Stimulated activated CD4-positive, alpha-beta T cell treated with anti-CD3 and anti-CD28 coated beads, Interleukin-2, amount 100 ng/mL, for 24 hours (primary cell): ENCODE measurements at regions not wholly inside any gene's neighbourhood (a gene's known extent, or its start where the extent isn't known, plus 50 kb on each side); places are given as distances from the start of the nearest gene placed in this dataset.

ENCODE experiments used
- DNase-seq, 2 donors: peaks; one replicate each; pipeline ENCODE4 v3.0.0-alpha.2; 2020

DNA sequence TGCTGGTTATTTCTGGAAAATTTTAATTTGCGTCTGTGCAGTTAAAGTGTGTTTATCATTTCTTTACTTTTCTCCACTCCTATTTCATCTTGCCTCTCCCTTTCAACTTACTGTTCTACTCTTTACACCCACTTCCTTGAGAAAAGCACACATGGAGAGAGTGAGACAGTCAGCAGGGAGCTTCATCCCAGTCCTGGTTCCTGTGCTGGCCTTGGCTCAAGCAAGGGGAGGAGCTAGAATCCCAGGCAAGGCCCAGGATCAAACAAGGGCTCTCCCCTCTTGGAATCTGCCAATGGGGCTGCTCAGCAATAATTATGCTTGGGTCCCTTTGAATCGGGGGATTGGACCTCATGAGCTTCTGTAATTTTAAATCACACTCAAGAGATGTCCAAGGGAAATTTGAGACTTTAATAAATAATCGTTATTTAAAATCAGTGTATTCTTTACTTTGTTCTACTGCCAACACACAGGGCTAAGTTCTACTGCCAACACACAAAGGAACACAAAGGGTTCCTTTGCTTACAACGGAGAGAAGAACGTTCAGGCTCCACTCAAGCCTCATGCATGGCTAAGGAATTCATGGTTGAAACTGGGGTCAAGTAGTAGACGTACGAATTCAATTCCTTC lies 439.3 kb upstream of the DAB2 start:
- no peak for DNase-seq

DNA sequence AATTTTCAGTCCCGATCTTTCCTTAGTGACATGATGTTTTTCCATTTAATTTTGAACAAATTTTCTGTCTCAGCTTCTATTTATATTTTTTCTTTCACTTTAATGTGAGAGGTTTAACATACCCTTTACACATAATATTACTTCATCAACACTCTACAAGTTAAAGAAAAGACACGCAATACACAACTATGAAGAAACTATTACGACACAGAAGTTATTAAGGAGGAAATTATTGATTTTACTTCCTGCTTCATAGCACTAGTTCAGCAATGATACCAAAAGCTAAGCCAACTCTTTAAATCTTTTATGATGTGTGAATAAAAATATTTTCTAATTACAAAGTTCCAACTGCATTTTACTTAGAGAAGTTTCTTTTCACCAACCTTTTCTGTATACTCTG lies 432.3 kb upstream of the DAB2 start:
- DNase-seq: no peak

DNA sequence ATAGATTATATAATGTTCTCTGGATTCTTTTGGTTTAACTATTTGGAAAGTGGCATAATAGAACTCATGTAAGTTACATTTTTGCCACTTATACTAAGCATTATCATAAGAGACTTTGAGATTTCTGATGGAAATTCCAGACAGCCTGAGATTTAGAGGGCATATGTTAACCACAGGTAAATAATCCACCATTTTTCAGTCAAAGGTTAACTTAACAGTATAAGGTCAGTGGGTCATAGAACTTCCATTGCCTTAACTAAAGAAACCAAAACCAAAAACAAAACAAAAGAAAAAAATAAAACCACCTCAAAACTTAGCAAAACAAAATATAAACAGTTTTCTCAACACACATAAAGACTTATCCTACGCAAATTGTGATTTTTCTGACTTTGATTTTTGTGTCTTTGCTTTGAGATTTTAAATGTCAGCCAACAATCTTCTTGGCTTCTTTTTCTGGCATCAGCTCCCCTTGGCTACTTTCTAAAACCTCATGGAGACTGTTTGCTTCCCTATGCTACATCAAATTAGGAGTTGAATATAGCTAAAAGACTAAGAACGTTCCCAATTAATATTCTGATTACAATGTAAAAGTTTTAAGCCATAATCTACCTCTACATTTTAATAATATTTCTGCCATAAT lies 430.1 kb upstream of the DAB2 start:
- DNase-seq: no peak

DNA sequence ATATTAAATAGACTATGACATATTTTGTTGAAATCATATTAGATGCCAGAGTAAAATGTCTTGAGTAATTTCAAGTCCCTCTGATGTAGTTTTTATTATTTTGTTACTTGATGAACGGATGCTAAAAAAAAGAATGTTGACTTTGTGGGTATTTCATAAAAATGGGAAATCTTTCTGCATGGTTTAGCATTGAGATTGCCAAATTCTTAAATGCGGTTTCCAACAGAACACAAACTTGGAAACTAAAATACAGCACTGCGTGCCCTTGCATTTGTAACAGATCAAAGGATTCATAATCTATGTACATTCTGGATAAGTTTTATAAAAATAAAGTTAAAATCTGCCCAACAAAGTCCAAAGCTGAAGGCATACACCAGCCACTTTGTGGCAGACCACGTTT lies 425.5 kb upstream of the DAB2 start:
- no peak for DNase-seq

DNA sequence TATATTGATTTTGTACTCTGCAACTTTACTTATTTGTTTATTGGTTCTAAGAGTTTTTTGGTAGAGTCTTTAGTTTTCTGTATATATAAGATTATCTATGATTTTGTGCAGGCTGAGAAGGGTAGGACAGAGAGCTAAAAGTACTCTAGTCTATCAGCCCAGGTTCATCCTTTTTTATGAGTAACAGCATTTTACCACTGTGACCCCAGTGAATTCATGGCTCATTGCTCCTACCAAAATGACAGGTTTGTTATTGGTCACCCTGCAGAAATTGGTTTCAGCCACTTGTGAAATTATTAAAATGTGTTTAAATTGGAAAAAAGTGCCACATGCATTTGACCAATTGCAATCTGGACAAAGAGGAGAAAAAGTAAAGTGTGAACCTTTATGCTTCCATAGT lies 421.4 kb upstream of the DAB2 start:
- DNase-seq: no peak

DNA sequence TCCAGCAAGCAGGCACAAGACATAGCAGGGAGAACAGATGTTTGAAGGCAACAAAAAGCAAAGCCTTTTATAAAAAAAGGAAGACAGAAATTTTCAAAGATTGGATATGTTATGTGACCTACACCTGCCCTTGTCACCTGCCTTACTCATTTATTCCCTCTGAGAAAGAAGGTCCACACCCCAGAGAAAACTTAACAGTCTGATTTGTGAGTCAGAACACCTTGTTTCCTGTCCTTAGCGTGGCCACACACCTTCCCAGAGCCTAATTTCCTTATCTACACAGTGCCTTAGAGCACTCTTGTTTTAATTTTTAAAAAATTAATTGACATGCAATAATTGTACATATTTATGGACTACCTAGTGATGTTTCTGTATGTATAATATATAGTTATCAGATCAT lies 419.0 kb upstream of the DAB2 start:
- DNase-seq: no peak

DNA sequence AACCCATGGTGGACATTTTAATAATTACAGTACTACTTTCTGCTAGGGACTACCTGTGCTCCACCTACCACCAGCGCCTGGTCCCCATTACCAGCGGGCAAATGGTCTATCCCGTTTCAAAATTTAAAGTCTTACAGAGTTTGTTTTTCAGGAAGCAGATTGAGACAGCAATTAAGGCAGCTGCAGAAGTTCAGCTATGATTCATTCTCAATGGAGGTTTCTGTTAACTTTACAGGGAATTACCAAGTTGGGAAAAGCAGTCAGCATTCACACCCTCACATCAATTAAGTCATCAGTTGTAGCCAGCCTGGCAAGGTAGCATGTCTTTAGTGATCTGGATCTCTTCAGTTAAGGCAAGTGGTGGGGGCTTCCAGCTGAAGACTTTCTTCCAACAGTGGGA lies 410.6 kb upstream of the DAB2 start:
- DNase-seq: no peak

DNA sequence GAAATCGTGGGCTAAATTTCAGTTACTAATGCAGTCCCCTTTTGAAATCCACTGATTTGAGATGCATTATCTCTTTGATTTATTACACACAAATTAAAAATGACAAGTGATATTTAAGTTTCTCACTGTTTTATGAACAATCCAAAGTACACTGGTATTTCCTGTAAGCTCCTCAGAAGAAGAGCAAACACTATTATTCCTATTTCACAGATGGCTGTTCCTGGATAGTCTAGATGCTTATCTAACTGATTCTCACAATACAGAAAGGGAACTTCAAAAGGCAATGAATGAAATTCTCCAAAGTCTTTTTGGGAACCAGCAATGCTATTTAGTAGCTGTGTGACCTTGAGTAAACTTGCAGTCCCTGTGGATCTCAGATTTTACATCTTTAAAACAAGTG lies 404.7 kb upstream of the DAB2 start:
- DNase-seq: no peak

DNA sequence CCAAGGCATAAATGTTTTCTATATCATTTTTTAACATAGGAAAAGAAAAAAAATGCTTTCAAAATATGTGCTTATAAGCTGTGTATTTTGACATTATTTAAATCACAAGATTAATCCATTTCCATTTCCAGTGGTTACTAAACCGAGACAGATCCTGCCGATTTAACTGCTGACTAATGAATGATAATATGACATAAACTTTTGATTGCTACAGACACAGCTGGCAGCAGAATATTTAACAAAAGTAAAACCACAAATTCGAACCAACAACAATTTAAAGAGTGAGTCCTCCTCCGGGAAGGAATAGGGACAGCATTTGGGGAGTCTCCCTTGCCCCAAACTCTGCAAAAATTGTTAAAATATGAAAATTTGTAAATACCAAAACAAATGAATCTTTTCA lies 401.3 kb upstream of the DAB2 start:
- DNase-seq: no peak

DNA sequence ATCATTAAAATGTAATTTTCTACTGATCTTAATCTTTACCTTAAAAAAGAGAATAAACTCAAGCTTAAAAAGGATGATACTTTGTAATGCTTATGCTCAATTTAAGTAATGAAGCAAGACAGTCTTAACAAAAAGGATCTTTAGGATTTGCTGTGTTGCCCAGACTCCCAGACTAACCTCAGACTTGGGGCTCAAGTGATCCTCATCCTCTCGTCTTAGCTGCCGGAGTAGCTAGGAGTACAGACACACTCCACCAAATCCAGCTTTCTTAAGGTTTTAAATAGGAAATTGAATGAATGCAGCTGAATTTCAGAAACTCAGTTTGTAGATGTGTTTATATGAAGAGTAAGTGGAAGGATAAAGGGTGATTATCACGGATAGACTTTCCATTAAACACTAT lies 400.5 kb upstream of the DAB2 start:
- no peak for DNase-seq

DNA sequence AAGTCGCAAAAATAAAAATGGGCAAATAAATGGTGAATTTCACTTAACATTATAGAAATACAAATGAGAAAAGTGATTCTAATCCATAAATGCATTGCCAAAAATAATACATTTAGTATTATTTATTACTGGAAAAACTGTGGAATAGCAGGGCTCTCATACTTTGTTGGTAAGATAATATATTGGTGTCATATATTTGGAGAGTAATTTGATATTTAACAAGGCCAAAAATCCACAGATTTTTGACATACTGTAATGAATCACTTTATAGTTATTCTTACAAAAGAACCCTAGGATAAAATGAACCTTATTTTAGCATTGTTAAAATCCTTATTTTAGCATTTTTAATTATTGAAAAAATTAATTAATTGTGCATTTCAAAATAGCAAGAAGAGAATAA lies 397.2 kb upstream of the DAB2 start:
- DNase-seq: no peak

DNA sequence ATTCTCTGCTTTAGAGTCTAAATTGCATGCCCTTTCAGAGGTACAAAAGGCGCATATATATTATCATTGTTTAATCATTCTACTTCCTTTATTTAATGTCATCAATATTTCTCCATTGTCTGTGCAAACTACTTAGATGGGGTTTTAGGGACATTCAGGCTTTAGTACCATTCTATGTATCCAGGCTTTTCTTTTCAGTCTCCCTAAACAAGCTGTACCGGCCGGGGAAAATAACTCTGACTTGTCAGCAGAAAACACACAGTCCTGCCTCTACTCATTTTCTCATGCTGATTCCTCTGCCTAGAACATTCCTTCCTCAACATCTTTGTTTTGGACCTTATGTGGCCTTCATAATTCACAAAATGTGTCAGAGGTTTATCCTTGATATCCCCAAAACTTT lies 392.1 kb upstream of the DAB2 start:
- DNase-seq: no peak

DNA sequence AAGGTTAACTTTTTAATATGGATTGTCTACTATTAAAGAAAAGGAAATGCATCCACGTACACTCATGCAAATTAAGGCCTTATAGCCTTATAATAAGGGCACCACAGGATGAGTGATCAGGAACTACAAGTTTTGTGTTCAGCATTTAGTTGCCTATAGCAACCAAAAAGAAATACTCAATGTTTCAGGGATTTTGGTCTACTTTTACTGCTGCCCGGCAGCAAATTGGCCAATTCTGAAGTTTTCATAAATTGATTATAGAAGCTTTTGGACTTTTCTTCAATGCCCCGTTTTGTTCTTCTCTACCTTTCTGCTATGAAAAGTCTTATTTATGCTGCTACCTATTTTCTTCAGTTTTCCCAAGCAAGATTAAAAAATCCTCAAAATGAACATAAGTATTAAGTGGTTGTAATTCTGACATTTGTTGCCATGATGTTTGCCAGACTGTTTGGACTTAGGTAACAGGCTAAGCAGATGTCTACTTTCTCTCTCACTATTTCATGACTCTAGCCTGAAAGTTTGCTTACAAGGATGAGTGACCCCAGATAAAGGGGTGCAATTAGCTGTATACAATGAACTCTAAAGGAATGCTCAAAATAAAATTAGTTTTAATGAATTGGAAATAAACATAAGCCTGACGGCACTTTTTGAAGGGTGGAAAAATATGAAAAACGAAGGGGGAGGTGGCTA lies 391.5 kb upstream of the DAB2 start:
- DNase-seq: no peak

DNA sequence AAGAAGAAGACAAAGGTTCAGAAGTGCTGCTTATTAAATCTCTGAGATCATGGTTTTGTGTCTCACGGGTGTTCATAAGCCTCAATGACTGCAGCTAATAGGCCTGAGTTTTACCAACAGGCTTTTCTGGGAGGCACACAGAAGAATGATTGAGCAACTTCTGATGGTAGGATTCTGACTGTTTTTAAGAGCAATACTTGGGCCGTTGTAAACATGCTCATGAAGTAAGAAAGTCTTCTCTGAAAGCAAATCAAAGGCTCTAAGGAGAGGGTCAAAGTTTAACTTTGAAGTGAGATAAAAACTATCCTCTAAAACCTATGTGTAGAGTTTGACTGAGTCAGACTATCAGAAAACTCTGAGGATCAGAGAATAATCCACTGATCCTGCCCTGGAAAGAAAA lies 390.9 kb upstream of the DAB2 start:
- DNase-seq: no peak

DNA sequence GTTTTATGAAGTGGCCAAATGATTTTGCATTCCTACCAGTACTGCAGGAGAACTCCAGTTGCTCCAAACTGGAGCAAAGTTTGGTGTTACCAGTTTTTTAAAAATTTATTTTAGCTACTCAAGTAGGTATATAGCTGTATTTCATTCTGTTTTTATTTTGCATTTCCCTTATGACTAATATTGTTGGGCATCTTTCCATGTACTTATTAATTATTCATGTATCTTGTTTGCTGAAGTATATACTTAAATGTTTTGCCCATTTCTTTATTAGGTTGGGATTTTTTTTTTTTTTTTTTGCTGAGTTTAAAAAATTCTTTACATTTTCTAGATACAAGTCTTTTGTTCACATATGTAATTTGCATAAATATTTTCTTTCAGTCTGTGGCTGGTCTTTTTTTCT lies 386.6 kb upstream of the DAB2 start:
- DNase-seq: no peak

DNA sequence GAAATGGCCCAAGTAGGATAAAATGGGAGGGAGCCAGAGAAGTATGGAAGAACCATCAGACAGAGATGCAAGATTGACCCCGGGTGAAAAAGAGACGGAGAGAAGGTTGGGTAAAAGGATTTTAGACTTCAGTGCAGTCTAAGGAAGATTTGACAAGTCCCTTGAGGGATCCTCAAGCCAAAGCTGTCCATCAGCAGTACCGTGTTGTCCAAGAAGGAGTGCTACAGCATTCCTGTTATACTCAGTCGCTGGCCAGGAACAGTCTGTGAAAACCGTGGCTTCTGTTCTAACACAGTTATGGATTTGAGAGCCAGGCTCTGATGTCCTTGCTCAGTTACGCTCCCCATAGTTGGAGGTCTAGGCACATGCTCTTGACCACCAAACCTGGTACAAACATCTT lies 383.9 kb upstream of the DAB2 start:
- no peak for DNase-seq

DNA sequence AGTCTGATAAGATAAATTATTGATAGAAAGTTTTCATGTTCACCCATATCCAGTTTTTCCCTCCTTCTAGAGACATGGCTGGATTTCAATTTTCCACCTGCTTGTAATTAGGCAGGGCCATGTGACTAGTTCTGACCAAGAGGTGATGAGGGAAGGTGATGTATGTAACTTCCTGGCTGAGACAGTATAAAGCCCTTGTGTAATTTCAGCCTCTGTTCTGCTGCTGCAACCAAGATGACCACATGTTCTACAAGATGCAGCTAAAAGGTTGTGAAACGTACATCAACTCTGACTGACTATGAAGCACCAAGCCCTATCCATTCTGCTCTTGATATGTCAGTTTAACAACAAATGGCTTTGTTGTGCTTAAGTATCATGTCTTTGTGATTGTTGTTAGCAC lies 376.5 kb upstream of the DAB2 start:
- DNase-seq: no peak

DNA sequence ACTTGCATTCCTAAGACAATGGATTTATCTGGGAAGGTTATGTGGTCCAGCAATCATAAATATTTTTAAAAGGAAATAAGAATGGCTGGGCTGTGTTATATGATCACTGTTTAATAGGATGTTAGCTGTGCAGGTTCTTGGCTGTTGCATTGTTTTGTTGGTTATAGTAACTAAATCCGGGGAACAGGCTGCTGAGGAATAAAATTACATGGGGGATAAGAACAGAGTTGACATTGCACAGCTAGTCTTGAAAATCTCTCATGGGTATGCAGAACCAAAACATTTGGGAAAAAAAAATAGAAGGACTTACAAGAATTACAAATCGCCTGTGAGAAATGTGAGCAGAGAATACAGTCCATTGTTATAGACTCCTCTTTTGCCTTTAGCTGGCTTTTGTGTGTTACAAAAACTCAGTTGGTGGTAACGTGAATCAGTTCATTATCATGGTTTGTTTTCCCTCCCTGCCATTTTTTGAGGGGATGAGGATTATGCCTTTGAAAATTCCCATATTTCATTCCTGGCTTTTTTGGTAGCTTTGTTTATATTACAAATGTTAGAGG lies 375.3 kb upstream of the DAB2 start:
- DNase-seq: no peak

DNA sequence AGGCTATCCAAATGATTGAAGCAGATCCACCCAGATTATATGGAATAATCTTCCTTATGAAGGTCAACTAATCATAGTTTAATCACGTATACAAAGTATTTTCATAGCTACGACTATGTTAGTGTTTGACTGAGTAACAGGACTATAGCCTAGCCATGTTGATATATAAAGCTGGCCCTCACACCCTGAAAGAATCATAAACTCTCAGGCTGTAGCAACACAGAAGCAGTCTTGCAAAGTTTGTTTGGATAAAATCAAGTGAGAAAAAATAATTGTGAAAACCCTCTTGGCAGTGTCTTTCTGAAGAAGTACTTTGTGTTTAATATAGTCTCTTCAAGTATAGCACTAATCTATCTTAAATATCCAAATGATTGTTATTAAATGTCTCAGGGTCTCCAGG lies 374.5 kb upstream of the DAB2 start:
- no peak for DNase-seq

DNA sequence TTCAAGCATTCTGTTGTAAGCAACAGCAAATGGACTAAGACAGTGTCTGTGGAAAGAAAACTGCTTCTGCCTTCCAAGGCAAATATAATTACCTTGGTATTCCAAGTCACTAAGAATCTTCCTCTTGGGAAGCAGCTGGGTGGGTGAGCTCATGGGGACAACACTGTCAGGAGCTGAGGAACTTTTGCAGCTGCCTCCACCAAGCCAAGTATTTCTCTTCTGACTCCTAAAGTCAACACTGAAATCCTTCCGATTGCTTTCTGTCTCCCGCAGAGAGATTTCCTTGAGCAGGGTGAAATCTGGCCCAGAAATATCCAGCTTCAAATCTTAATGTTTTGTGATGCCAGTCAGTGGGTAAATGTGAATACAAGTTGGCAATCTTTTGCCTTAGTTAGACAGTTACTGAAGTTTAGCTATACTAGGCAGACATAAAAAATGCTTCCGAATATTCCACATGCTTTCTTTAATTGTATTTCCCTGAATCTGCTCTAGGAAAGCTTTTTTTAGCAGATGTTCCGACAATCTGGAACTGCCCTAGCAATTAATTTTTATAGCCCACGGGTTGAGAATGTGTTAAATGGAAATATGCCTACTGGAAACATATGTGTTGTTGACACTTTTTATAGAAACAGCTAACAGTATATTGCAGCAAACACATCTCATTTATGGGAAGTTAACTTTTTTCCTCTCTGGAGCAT lies 369.9 kb upstream of the DAB2 start:
- no peak for DNase-seq

DNA sequence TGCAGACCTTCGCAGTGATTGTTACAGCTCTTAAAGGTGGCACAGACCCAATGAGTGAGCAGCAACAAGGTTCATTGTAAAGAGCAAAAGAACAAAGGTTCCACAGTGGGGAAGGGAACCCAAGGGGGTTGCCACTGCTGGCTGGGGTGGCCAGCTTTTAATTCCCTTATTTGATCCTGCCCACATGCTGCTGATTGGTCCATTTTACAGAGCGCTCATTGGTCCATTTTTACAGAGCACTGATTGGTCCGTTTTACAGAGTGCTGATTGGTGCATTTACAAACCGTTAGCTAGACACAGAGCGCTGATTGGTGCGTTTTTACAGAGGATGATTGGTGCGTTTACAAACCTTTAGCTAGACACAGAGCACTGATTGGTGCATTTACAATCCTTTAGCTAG lies 360.6 kb upstream of the DAB2 start:
- DNase-seq: no peak

DNA sequence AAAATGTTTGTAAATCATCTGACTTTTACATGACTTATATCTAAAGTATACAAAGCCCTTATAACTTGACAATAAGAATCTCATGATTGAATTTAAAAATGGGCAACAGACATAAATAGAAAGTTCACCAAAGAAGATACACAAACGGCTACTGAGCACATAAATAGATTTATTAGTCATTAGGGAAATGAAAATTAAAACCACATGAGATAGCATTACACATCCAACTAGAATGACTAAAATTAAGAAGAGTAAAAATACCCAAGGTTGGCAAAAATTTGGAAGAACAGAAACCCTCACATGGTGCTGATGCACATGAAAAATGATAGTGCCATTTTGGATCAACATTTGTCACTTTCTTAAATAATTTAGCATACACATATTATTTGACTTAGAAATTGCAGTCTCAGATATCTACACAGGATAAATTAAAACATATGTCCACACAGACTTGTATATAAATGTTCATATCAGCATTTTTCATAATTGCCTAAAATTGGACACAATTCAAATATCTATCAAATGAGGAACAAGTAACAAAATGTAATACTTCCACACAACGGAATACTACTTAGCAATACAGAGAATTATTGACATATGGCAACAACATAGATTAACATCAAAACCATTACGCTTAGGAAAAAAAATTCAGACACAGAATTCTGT lies 359.1 kb upstream of the DAB2 start:
- no peak for DNase-seq

DNA sequence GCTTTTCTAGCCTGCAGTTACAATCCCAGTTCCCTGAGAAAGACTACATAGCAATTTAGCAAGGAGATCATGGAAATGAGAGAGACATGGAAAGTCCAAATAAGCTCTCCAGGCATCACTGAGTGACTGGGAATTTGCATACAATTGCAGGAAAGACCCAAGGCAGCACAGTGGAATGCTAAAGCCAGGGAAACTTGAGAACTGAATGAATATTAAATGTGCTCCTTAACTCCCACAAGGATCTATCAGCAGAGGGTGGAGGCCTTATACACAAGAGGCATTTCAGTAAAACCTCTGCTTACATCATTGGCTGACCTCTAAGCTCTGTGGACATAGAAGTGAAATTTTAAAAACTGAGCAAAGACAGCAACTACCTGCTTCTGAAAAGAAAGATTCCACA lies 355.6 kb upstream of the DAB2 start:
- DNase-seq: no peak
